Mesendoderm (in vitro differentiated cells): ENCODE measurements at regions not wholly inside any gene's neighbourhood (a gene's known extent, or its start where the extent isn't known, plus 50 kb on each side); places are given as distances from the start of the nearest gene placed in this dataset.

ENCODE experiments used
- DNase-seq: peaks from one replicate; pipeline ENCODE4 v3.0.0; 2013
- H2AK5ac ChIP-seq: 2 replicates; pipeline ENCODE4 v1.6.1; 2013; ENCODE audit warnings: low read length, inconsistent platforms
- H2BK120ac ChIP-seq: 2 replicates; pipeline ENCODE4 v1.6.1; 2013; ENCODE audit warnings: low read depth, mild to moderate bottlenecking, low read length, moderate library complexity, mixed read lengths
- H2BK15ac ChIP-seq: replicated peaks from 2 replicates; pipeline ENCODE4 v1.6.1; 2013; ENCODE audit warnings: low read depth, mild to moderate bottlenecking, moderate library complexity
- H2BK5ac ChIP-seq: 2 replicates; pipeline ENCODE4 v1.6.1; 2013; ENCODE audit warnings: low read length, inconsistent platforms
- H3K18ac ChIP-seq: 2 replicates; pipeline ENCODE4 v1.6.1; 2013; ENCODE audit warnings: mild to moderate bottlenecking, low read length, mixed read lengths
- H3K23ac ChIP-seq: one replicate; pipeline ENCODE4 v1.6.1; 2013; ENCODE audit warnings: low read length
- H3K27ac ChIP-seq: 2 replicates; pipeline ENCODE4 v1.5.1; 2013; ENCODE audit warnings: low read depth, mild to moderate bottlenecking, inconsistent platforms, low read length, moderate library complexity
- H3K27me3 ChIP-seq: 2 replicates; pipeline ENCODE4 v1.6.1; 2013; ENCODE audit warnings: low read length, control low read depth, mild to moderate bottlenecking, inconsistent platforms; ENCODE audit not compliant: insufficient read depth, poor library complexity
- H3K36me3 ChIP-seq: 2 replicates; pipeline ENCODE4 v1.6.1; 2013; ENCODE audit warnings: low read length, inconsistent platforms; ENCODE audit not compliant: control insufficient read depth, insufficient read depth
- H3K4ac ChIP-seq: one replicate; pipeline ENCODE4 v1.6.1; 2013; ENCODE audit warnings: low read depth, mild to moderate bottlenecking, low read length, moderate library complexity
- H3K4me1 ChIP-seq: 2 replicates; pipeline ENCODE4 v1.6.1; 2013; ENCODE audit warnings: low read depth, low read length, inconsistent platforms; ENCODE audit not compliant: control insufficient read depth
- H3K4me2 ChIP-seq: 2 replicates; pipeline ENCODE4 v1.6.1; 2013; ENCODE audit warnings: low read length
- H3K4me3 ChIP-seq: 2 replicates; pipeline ENCODE4 v1.5.1; 2013; ENCODE audit warnings: mild to moderate bottlenecking, low read length
- H3K56ac ChIP-seq: one replicate; pipeline ENCODE4 v1.6.1; 2013; ENCODE audit warnings: low read length
- H3K79me1 ChIP-seq: 2 replicates; pipeline ENCODE4 v1.6.1; 2013; ENCODE audit warnings: low read length, inconsistent platforms
- H3K79me2 ChIP-seq: 2 replicates; pipeline ENCODE4 v1.6.1; 2013; ENCODE audit warnings: mild to moderate bottlenecking, low read length; ENCODE audit not compliant: control insufficient read depth, insufficient read depth
- H3K9ac ChIP-seq: 2 replicates; pipeline ENCODE4 v1.6.1; 2013; ENCODE audit warnings: low read length, inconsistent platforms
- H4K5ac ChIP-seq: one replicate; pipeline ENCODE4 v1.6.1; 2013; ENCODE audit warnings: low read length
- H4K8ac ChIP-seq: one replicate; pipeline ENCODE4 v1.6.1; 2013; ENCODE audit warnings: low read depth, mild to moderate bottlenecking, control low read depth, low read length, moderate library complexity
- WGBS: extraction: QIAGEN DNeasy Blood & Tissue Kit; methylation state at CpG from one replicate; pipeline ENCODE4 v1.1.7; 2013; ENCODE audit warnings: low lambda C conversion rate, missing lambda C conversion rate; ENCODE audit not compliant: insufficient coverage; ENCODE audit errors: extremely low coverage; 5-methylcytosine and 5-hydroxymethylcytosine counted together

GRCh38 chr13:85653681-85654080 lies 145.5 kb downstream of the SLITRK6 start:
- no peaks in the 10 kb centered on the region for H3K4me1 ChIP-seq
- no peak overlapping the region for H2BK120ac ChIP-seq
- H3K27me3 ChIP-seq, result no peaks in the 10 kb centered on the region
- no peak overlapping the region for H2BK5ac ChIP-seq
- H3K23ac ChIP-seq, result no peak overlapping the region
- H3K9ac ChIP-seq, result no peak overlapping the region
- no peak overlapping the region for H3K4ac ChIP-seq
- no peaks in the 10 kb centered on the region for H3K79me2 ChIP-seq
- no peaks in the 10 kb centered on the region for H3K79me1 ChIP-seq
- H4K8ac ChIP-seq, result no peak overlapping the region
- H3K56ac ChIP-seq, result no peak overlapping the region
- no peak overlapping the region for H3K4me3 ChIP-seq
- H2BK15ac ChIP-seq, result no peak overlapping the region
- H4K5ac ChIP-seq, result no peak overlapping the region
- DNase-seq, result no peak
- no peak overlapping the region for H3K4me2 ChIP-seq
- H3K27ac ChIP-seq, result no peak overlapping the region
- H3K36me3 ChIP-seq, result no peaks in the 10 kb centered on the region
- no peak overlapping the region for H2AK5ac ChIP-seq
- no CpG with 5 or more reads among the region's 3 CpGs for WGBS
- no peak overlapping the region for H3K18ac ChIP-seq

GRCh38 chr13:85652491-85652890 lies 146.7 kb downstream of the SLITRK6 start:
- Histone ChIP-seq H2AK5ac (no peak overlapping the region), H3K27me3 (no peaks in the 10 kb centered on the region), H3K79me2 (no peaks in the 10 kb centered on the region), H3K9ac (no peak overlapping the region), H3K4me2 (no peak overlapping the region), H3K56ac (no peak overlapping the region), H3K18ac (no peak overlapping the region), H3K27ac (no peak overlapping the region), H3K4me3 (no peak overlapping the region), H3K4ac (no peak overlapping the region), H4K8ac (no peak overlapping the region), H3K23ac (no peak overlapping the region), H3K79me1 (no peaks in the 10 kb centered on the region), H3K4me1 (no peaks in the 10 kb centered on the region), H3K36me3 (no peaks in the 10 kb centered on the region), H2BK120ac (no peak overlapping the region), H2BK5ac (no peak overlapping the region), H4K5ac (no peak overlapping the region), H2BK15ac (no peak overlapping the region)
- no CpG with 5 or more reads among the region's 1 CpG for WGBS
- DNase-seq, result no peak

- Histone ChIP-seq H4K8ac (no peak overlapping the region), H3K4me3 (no peak overlapping the region), H2BK120ac (no peak overlapping the region), H3K27me3 (no peaks in the 10 kb centered on the region), H3K23ac (no peak overlapping the region), H3K56ac (no peak overlapping the region), H2BK15ac (no peak overlapping the region), H3K27ac (no peak overlapping the region), H2AK5ac (no peak overlapping the region), H3K4me2 (no peak overlapping the region), H3K79me2 (no peaks in the 10 kb centered on the region), H3K9ac (no peak overlapping the region), H3K4me1 (no peaks in the 10 kb centered on the region), H3K18ac (no peak overlapping the region), H3K4ac (no peak overlapping the region), H3K36me3 (no peaks in the 10 kb centered on the region), H2BK5ac (no peak overlapping the region), H3K79me1 (no peaks in the 10 kb centered on the region), H4K5ac (no peak overlapping the region)
- no CpG with 5 or more reads among the region's 4 CpGs for WGBS
- no peak for DNase-seq
These were observed 147.8 kb downstream of the SLITRK6 start for GRCh38 chr13:85651440-85651839.

GRCh38 chr13:85650613-85651012 lies 148.6 kb downstream of the SLITRK6 start:
- no peak overlapping the region for H2BK15ac ChIP-seq
- H3K27ac ChIP-seq, result no peak overlapping the region
- H3K79me1 ChIP-seq, result no peaks in the 10 kb centered on the region
- no peaks in the 10 kb centered on the region for H3K79me2 ChIP-seq
- no peaks in the 10 kb centered on the region for H3K27me3 ChIP-seq
- H3K18ac ChIP-seq, result no peak overlapping the region
- no peak overlapping the region for H2BK5ac ChIP-seq
- no CpG with 5 or more reads among the region's 2 CpGs for WGBS
- H4K8ac ChIP-seq, result no peak overlapping the region
- H3K9ac ChIP-seq, result no peak overlapping the region
- H2BK120ac ChIP-seq, result no peak overlapping the region
- no peak overlapping the region for H3K4ac ChIP-seq
- H3K4me2 ChIP-seq, result no peak overlapping the region
- H3K4me1 ChIP-seq, result no peaks in the 10 kb centered on the region
- H3K36me3 ChIP-seq, result no peaks in the 10 kb centered on the region
- peak; percentile 46 for DNase-seq
- no peak overlapping the region for H3K4me3 ChIP-seq
- no peak overlapping the region for H2AK5ac ChIP-seq
- H3K23ac ChIP-seq, result no peak overlapping the region
- H4K5ac ChIP-seq, result no peak overlapping the region
- no peak overlapping the region for H3K56ac ChIP-seq

- Histone ChIP-seq H3K23ac (no peak overlapping the region), H3K79me1 (no peaks in the 10 kb centered on the region), H2AK5ac (no peak overlapping the region), H3K27ac (no peak overlapping the region), H3K4me3 (no peak overlapping the region), H3K4me1 (no peaks in the 10 kb centered on the region), H2BK120ac (no peak overlapping the region), H3K18ac (no peak overlapping the region), H3K4ac (no peak overlapping the region), H3K36me3 (no peaks in the 10 kb centered on the region), H3K27me3 (no peaks in the 10 kb centered on the region), H3K9ac (no peak overlapping the region), H4K5ac (no peak overlapping the region), H3K4me2 (no peak overlapping the region), H4K8ac (no peak overlapping the region), H2BK15ac (no peak overlapping the region), H2BK5ac (no peak overlapping the region), H3K79me2 (no peaks in the 10 kb centered on the region), H3K56ac (no peak overlapping the region)
- DNase-seq, result no peak
- WGBS, result no CpG with 5 or more reads among the region's 3 CpGs
These were observed 158.5 kb downstream of the SLITRK6 start for GRCh38 chr13:85640727-85641126.

GRCh38 chr13:85638815-85639393 lies 160.3 kb downstream of the SLITRK6 start:
- Histone ChIP-seq H2BK15ac (no peak overlapping the region), H3K27ac (no peak overlapping the region), H2AK5ac (no peak overlapping the region), H3K36me3 (no peaks in the 10 kb centered on the region), H3K56ac (no peak overlapping the region), H3K4me1 (no peaks in the 10 kb centered on the region), H2BK5ac (no peak overlapping the region), H3K4ac (no peak overlapping the region), H3K79me2 (no peaks in the 10 kb centered on the region), H3K9ac (no peak overlapping the region), H3K79me1 (no peaks in the 10 kb centered on the region), H3K4me3 (no peak overlapping the region), H3K18ac (no peak overlapping the region), H3K27me3 (no peaks in the 10 kb centered on the region), H4K5ac (no peak overlapping the region), H2BK120ac (no peak overlapping the region), H4K8ac (no peak overlapping the region), H3K23ac (peak overlapping the region; percentile 38), H3K4me2 (no peak overlapping the region)
- WGBS, result no CpG with 5 or more reads among the region's 12 CpGs
- DNase-seq, result no peak
